Posterior vena cava (tissue), 2 donors: ENCODE measurements at regions not wholly inside any gene's neighbourhood (a gene's known extent, or its start where the extent isn't known, plus 50 kb on each side); places are given as distances from the start of the nearest gene placed in this dataset.
"Not testable (repeated sequence)": the region's sequence is repeated elsewhere in the genome, so short reads cannot be mapped to it uniquely, and the experiment has no call there.

Experiments used
- DNase-seq: peaks from one replicate; pipeline ENCODE4 v3.0.0-alpha.2; 2020; ENCODE audit warnings: low spot score
- intact Hi-C, 2 donors: fragments of 100-400 bp; cut with DNase I; formaldehyde crosslinking; loops; one replicate each; pipeline versions ENCODE4 v1.14.1 to v1.14.2; 2022 to 2023
- donor health status: DM: yes; HTN: yes; CAD: no.
- donor health status: DM: yes; HTN: yes; CAD: no.

DNA sequence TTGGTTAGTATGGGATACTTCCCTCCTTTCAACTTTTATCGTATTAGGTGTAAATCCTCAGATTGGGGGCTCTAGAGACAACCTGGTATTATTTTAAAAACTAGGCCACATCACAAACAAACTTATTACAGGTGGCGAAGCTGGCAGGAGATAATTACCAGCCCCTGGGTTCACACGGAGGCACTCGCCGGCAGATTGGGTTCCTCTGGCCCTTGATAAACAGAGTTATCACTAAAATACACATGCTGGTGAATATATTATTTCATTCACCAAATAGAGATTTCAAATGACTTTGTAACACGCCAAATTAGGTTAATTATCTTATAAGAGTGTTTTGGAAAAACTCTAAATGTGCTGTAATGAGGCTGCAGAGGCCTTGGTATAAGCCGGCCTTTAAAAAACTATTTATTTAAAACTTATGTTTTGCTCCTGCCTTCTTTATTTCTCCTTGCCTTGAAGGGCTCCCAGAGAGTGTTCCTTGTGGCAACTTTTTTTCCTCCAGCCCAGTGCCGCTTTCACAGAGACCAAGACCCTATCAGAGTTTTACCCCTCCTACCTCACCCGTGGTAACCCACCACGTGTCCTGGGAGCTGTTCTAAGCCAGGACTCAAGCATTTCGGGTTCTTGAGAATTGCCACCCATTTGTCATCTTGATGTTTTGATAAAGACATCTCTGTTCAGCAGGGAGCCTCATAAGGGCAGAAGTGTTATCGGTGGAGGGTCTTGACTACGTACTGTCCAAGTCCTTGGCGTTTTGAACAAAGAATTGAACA lies 468.6 kb upstream of the CFAP20DC start:
- intact Hi-C loops: no loop called here
- DNase-seq: no peak

DNA sequence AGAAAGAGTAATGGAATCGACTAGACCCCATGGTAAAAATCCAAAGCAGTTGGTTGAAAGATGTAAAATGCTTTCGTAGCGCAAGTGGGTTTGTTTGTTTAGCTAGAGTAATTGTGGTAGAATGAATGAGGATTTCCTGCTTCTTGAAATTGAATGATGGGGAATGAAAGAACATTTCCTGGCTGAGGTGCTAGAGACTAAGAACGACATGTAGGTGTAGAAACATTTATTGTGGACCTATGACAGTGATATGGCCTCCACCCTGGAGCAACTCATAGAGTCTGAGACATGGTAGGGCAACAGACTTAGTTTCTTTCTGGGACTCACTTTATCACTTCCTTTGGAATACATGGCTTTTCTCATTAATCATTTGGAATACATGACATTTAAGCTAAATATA lies 467.6 kb upstream of the CFAP20DC start:
- intact Hi-C loops: no loop called here
- no peak for DNase-seq

DNA sequence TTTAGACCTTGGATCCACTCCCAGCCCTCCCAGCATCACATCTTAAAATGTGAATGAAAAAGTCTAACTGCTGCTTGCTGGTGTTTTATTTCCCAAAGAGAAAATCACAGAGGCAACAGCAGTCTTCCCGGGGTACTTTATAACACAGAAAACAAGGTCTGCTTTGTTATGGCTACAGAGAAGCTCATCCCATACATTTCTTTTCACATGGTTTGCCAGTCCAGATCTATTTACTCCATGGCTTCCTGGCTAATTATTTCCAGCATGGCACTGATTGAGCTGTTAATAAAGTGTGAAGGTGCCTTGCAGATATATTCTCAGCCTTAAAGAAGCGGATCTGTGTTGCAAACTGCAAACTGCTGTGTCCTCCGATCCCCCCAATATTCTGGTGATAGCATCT lies 466.1 kb upstream of the CFAP20DC start:
- no peak for DNase-seq
- intact Hi-C loops: no loop called here

DNA sequence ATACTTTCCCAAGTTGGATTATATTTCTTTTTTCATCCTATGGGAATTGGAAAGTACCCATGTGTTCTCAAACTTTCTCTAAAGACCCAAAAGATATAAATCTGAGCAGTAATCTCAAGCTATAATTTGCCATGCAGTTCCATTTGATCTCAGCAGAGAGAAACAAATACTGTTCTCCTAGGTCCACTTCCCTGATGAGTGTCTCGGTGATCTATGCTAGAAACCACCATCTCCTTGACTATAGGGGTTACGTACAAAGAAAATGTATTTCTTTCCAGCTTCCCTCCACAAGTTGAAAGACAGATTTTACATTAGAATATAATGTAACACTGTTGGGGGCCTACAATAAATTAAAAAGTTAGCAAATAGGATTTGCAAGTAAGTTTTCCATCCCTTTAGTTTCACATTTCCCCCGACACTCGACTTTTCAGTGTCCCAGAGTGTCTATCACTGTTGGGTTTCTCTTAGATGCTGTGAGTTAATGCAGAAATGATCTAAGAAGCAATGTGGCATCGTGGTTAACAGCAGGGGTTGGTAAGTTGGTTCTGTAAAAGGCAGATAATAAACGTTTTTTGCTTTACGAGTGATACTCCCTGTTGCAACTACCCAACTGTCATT lies 465.1 kb upstream of the CFAP20DC start:
- intact Hi-C loops: no loop called here
- no peak for DNase-seq

GRCh38 chr3:59513570-59513969 lies 463.7 kb upstream of the CFAP20DC start:
- no peak for DNase-seq
- intact Hi-C loops: no loop called here

- intact Hi-C loops: no loop called here
- DNase-seq: no peak
Measured at GRCh38 chr3:59512066-59512465, 462.2 kb upstream of the CFAP20DC start.

- no peak for DNase-seq
- intact Hi-C loops: no loop called here
Measured at GRCh38 chr3:59510576-59510975, 460.8 kb upstream of the CFAP20DC start.

GRCh38 chr3:59508273-59508672 lies 458.4 kb upstream of the CFAP20DC start:
- no peak for DNase-seq
- intact Hi-C loops: no loop called here

DNA sequence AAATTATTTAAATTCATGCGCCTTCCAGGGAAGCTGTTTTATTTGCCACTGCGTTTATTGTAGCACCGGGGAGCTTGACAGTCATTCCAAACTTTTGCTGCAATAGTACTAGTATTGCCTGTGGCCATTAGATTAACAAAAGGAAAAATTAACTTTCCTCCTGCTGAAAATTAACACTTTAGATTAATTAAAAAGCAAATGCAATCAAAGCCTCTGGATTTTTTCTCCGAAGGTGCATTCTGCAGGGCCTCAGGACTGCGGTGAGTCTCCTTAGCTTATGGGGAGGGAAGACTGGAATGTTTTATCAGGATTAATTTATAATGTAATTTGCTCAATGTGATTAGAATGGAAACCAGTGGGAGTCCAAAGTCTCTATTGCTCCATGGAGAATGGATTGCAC lies 456.4 kb upstream of the CFAP20DC start:
- intact Hi-C loops: loop anchor here in 1 of 2 donors (1.0 kb wide), 1 partner anchor 37 kb away; no protein-coding TSS in a partner anchor
- no peak for DNase-seq

- no peak for DNase-seq
- intact Hi-C loops: no loop called here
Measured at GRCh38 chr3:59503441-59503840, 453.6 kb upstream of the CFAP20DC start.

DNA sequence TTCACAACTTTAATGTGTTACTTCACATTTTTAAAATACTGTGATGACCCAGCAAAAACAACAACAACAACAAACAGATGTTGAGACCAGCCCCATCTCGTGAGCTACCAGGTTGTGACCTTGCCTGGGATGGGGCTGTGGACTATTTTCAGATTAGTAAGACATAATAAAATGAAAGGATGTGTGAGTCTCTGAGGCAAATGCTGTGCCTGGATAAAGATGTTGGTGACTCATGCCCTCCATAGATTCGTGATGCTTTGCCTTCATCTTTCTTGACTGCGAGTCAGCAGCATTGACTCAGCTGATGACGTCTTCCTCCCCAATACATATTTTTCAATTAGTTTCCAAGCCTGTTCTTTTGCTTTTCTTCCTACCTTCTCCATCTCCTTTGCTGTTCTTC lies 453.0 kb upstream of the CFAP20DC start:
- intact Hi-C loops: no loop called here

DNA sequence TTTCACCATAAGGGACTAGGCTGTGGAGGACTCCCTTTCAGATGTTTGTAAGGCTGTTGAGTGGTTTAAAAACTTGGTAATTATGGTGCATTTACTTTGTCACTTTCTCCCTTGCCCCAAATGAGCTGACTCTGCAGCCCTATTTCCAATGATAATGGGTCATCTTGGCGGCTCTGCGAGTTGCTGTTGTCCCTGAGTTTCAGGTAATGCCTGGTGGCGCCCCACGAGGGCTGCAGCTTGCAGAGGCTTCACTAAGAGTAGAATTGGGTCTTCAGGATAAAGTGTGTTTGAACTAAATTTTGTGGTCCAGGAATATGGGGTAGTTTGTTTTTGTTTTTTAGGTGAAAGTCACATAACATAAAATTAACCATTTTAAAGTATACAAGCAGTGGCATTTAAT lies 450.1 kb upstream of the CFAP20DC start:
- no peak for DNase-seq
- intact Hi-C loops: no loop called here

More for the DNA sequence above, 453.0 kb upstream of the CFAP20DC start:
- no peak for DNase-seq

GRCh38 chr3:59499000-59499399 lies 449.2 kb upstream of the CFAP20DC start:
- no peak for DNase-seq
- intact Hi-C loops: no loop called here

DNA sequence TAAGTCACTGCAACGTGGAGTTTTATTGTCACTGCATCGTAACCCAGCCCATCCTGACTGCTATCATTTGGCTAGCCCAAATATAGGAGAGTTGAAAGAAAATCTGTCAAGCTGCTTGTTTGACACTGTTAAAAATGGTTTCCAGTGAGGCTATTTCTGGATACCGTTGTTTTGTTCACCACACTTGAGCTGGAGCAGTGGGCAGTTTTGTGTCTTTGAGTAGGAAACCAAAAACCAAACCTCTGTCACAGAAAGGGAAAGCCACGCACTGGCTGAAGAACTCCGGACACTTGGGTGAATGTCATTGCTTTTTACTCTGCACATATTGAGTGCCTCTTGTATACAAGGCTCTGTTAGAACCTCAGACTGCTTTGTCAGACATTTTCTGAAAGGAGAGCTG lies 446.4 kb upstream of the CFAP20DC start:
- intact Hi-C loops: no loop called here
- DNase-seq: no peak

- intact Hi-C loops, DNase-seq: not testable (repeated sequence)
Measured at GRCh38 chr3:59494969-59495368, 445.1 kb upstream of the CFAP20DC start.

DNA sequence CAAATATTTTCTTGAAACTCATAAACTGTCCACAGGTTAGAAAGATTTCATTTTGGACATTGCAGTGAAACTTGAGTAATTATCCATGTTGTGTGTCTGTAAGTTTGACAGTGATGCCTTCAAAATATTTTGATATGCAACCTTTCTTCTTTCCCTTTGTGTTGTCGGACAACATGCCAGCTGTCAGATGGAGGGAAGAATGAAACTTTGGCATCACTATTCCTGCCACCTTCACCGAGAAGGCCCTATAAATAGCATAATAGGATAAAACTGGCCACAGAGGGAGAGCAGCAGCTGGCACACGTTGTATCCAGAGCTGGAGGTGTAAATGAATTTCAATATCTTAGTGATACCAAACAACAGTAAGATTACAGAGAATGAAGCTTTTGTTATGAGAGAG lies 436.7 kb upstream of the CFAP20DC start:
- intact Hi-C loops: no loop called here
- DNase-seq: no peak

DNA sequence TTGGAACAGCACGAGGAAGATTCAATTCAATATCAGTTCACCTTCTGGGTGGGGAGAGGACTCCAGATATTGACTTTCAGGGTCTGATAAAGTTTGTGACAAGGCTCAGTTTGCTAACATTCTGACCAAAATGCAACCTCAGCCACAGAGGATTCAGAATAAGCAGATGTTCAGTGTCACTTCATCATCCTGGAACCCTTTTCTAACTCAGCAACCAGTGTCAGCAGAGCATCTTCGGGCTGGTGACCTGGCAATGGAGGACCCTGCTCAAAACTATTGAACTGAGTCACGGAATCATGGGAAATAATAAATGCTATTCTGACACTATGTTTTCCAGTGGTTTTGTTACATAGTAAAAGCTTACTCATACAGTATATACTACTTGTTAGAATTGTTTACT lies 433.4 kb upstream of the CFAP20DC start:
- DNase-seq: no peak
- intact Hi-C loops: no loop called here

DNA sequence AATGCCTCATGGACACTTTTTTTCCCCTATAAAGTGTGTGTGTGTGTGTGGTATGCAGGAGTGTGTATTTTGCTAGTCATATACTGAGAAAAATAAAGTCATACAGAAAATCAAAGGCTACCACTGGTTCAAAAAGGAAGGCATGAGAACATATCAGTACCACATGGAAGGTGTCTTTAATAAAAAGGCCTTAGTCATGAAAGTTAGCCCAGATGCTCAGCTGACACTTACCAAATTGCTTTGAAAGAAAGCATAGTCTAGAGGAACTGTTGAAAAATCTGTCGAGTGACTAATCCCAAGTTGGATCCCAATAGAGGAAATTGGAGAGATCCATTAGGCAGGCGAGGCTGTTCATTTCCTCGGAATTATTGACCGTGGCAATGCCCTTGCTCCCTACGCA lies 432.9 kb upstream of the CFAP20DC start:
- intact Hi-C loops: no loop called here
- DNase-seq: no peak

DNA sequence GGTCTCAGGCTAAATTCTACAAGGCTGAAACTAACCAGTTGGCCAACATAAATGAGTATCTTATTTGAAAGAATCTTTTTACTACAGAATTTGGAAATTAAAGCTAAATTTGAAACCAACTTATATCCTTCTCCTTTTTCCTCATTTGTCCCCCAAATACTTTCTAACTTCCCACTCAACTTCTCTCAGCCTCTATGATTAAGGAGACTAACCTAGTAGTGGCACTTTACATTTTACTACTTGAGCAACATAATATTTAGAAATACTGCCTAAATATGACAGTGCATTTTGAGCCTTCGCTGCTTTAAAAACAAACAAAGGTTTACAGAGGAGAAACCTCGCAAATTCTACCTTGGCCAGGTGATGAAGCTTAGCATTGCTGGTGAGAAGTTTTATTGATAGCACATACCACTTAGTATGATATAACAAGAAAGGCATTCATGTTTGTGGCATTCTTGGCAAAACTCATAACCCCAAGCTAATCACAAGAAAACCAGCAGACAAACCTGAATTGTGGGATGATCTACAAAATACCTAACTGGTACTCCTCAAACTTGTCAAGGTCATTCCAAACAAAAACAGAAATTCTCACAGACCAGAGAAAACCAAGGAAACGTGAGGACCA lies 432.1 kb upstream of the CFAP20DC start:
- DNase-seq: no peak
- intact Hi-C loops: no loop called here

DNA sequence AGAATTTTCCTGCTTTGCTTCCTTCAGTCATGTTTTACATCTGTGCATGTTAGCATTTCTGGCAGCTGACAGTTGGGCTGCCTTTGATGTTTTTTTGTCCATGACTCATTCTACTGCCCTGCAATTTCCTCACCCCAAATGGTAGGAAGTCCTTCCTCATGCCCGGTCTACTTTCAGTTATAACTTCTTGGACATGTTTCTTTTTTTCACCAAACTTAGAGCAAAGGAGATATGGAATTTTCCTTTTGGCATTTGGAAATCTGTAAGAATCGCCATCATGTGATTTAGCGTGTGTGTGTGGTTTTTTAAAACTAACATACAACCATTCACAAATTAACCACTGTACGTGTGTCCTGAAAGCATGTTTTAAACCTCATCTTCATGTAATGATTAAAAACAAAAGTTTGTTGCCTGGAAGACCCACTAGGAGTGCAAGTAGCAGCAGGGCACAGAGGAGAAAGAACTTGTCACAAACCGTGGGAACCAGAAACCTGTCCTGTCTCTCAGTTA lies 430.7 kb upstream of the CFAP20DC start:
- DNase-seq: no peak
- intact Hi-C loops: no loop called here

GRCh38 chr3:59473636-59474035 lies 423.8 kb upstream of the CFAP20DC start:
- DNase-seq: no peak
- intact Hi-C loops: no loop called here
